ENCODE measurements at regions not wholly inside any gene's neighbourhood (a gene's known extent, or its start where the extent isn't known, plus 50 kb on each side); places are given as distances from the start of the nearest gene placed in this dataset.
"Not testable (repeated sequence)": the region's sequence is repeated elsewhere in the genome, so short reads cannot be mapped to it uniquely, and the experiment has no call there.

DNA sequence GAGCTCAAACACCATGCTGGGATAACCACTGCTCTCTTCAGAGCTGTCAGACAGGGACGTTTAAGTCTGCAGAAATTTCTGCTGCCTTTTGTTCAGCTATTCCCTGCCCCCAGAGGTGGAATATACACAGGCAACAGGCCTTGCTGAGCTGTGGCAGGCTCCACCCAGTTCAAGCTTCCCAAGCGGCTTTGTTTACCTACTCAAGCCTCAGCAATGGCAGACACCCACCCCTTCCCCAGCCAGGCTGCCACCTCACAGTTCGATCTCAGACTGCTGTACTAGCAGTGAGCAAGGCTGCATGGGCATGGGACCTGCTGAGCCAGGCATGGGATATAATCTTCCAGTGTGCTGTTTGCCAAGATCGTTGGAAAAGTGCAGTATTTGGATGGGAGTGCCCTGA is 1220.5 kb downstream of the FLRT2 start:
- TF ChIP-seq, protein P1, sequence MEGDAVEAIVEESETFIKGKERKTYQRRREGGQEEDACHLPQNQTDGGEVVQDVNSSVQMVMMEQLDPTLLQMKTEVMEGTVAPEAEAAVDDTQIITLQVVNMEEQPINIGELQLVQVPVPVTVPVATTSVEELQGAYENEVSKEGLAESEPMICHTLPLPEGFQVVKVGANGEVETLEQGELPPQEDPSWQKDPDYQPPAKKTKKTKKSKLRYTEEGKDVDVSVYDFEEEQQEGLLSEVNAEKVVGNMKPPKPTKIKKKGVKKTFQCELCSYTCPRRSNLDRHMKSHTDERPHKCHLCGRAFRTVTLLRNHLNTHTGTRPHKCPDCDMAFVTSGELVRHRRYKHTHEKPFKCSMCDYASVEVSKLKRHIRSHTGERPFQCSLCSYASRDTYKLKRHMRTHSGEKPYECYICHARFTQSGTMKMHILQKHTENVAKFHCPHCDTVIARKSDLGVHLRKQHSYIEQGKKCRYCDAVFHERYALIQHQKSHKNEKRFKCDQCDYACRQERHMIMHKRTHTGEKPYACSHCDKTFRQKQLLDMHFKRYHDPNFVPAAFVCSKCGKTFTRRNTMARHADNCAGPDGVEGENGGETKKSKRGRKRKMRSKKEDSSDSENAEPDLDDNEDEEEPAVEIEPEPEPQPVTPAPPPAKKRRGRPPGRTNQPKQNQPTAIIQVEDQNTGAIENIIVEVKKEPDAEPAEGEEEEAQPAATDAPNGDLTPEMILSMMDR (conservative IDR thresholded peaks at IDR 0.05) = not testable (repeated sequence)
- TF ChIP-seq ZFX (IDR thresholded peaks at IDR 0.05) = not testable (repeated sequence)

Data from C4-2B (cell line).